ENCODE measurements at regions not wholly inside any gene's neighbourhood (a gene's known extent, or its start where the extent isn't known, plus 50 kb on each side); places are given as distances from the start of the nearest gene placed in this dataset.

DNA sequence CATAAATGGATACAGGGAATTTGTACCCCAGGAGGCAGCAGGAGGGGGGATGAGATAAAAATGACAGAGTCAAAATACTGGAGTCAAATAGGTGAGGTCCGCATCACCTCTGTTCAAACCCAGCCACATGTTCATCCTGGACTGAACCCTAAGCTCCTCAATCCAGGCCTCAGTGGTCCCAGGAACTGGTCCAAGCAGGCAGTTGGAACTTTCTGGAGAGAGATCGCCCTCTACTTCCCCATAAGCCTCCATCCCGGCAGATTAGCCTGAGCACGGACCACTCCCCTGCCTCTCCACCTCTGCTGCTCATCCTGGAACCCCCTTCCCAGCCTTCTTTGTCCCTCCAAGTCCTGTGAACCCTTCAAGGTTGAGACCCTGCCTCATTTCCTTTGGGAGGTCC is 959.7 kb upstream of the ZNF722 start:
- TF ChIP-seq, protein P1, sequence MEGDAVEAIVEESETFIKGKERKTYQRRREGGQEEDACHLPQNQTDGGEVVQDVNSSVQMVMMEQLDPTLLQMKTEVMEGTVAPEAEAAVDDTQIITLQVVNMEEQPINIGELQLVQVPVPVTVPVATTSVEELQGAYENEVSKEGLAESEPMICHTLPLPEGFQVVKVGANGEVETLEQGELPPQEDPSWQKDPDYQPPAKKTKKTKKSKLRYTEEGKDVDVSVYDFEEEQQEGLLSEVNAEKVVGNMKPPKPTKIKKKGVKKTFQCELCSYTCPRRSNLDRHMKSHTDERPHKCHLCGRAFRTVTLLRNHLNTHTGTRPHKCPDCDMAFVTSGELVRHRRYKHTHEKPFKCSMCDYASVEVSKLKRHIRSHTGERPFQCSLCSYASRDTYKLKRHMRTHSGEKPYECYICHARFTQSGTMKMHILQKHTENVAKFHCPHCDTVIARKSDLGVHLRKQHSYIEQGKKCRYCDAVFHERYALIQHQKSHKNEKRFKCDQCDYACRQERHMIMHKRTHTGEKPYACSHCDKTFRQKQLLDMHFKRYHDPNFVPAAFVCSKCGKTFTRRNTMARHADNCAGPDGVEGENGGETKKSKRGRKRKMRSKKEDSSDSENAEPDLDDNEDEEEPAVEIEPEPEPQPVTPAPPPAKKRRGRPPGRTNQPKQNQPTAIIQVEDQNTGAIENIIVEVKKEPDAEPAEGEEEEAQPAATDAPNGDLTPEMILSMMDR (conservative IDR thresholded peaks at IDR 0.05; ENCODE audit: low read depth, low read length): no peak
- TF ChIP-seq EZH2 (IDR thresholded peaks at IDR 0.05; ENCODE audit: borderline replicate concordance, low read depth, low read length, poor library complexity, severe bottlenecking): no peak

Measured in A673 (cell line).